Prostate gland (tissue), 2 donors: ENCODE measurements at regions not wholly inside any gene's neighbourhood (a gene's known extent, or its start where the extent isn't known, plus 50 kb on each side); places are given as distances from the start of the nearest gene placed in this dataset.

Experiments used
- POLR2A ChIP-seq: fragments of 450-650 bp; IDR thresholded peaks from one replicate; pipeline ENCODE4 v1.6.1; 2016; ENCODE audit warnings: antibody characterized with exemption, mild to moderate bottlenecking
- POLR2AphosphoS5 ChIP-seq: sonication (generic); formaldehyde crosslinking; IDR thresholded peaks from one replicate; pipeline ENCODE4 v1.6.1; 2017; ENCODE audit warnings: antibody characterized with exemption
- TF ChIP-seq, protein P1 (sequence below), 4 experiments: fragments of 200-600 bp in 2 of 4; fragments of 450-650 bp in 2 of 4; sonication (generic) in 2 of 4; IDR thresholded peaks; 1 replicate in 3 of 4; 2 replicates in 1 of 4; pipeline ENCODE4 v1.5.1; 2016 to 2019; ENCODE audit warnings: antibody characterized with exemption in 4 of 4, mild to moderate bottlenecking in 2 of 4, moderate library complexity in 2 of 4

DNA sequence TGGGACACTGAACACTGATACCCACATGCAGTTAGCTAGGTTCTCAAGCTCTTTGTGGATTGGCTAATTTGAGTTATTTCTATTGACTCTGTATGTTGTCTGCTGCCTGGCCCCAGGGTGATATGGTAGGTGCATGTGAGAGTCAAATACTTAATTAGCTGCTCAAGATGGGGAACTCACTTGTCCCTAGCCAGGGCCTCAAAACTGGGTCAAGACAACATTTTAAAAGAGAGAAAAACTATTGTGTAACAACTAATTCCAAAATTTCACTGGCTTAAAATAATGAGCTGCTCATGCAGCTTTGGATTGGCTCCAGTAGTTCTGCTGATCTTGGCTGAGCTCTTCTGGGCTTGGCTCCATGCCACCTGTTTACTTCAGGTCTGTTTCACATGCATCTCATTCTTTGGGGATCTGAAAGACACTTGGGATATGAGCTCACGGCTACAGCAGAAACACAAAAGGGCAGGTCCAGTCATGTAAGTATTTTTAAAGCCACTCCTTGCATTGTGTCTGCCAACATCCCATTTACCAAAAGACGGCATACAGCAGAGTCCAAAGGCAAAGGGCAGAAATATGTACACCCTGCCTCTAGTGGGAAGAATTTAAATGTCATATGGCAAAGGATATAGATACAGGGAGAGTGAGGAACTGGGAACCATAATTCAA, 716.8 kb downstream of the SUCLG1 start:
- TF ChIP-seq POLR2AphosphoS5 (no peak), POLR2A (no peak)
- TF ChIP-seq, protein P1, sequence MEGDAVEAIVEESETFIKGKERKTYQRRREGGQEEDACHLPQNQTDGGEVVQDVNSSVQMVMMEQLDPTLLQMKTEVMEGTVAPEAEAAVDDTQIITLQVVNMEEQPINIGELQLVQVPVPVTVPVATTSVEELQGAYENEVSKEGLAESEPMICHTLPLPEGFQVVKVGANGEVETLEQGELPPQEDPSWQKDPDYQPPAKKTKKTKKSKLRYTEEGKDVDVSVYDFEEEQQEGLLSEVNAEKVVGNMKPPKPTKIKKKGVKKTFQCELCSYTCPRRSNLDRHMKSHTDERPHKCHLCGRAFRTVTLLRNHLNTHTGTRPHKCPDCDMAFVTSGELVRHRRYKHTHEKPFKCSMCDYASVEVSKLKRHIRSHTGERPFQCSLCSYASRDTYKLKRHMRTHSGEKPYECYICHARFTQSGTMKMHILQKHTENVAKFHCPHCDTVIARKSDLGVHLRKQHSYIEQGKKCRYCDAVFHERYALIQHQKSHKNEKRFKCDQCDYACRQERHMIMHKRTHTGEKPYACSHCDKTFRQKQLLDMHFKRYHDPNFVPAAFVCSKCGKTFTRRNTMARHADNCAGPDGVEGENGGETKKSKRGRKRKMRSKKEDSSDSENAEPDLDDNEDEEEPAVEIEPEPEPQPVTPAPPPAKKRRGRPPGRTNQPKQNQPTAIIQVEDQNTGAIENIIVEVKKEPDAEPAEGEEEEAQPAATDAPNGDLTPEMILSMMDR (IDR thresholded peaks at IDR 0.05) = no peak
